Hematopoietic multipotent progenitor cell treated with erythropoietin and hydrocortisone succinate and interleukin-3 and kit ligand, for 4 days (in vitro differentiated cells): ENCODE measurements at regions not wholly inside any gene's neighbourhood (a gene's known extent, or its start where the extent isn't known, plus 50 kb on each side); places are given as distances from the start of the nearest gene placed in this dataset.
"Not testable (repeated sequence)": the region's sequence is repeated elsewhere in the genome, so short reads cannot be mapped to it uniquely, and the experiment has no call there.

Experiments
- DNase-seq: peaks from one replicate; pipeline ENCODE4 v3.0.0-alpha.2; 2015

- peak; percentile 79 for DNase-seq
Observed at GRCh38 chr21:35482933-35483662, 434.0 kb upstream of the RUNX1 start.

- DNase-seq = no peak
Observed at GRCh38 chr21:35482096-35482495, 433.0 kb upstream of the RUNX1 start.

- DNase-seq = no peak
Observed at GRCh38 chr21:35481005-35481404, 431.9 kb upstream of the RUNX1 start.

GRCh38 chr21:35479529-35479928 is 430.4 kb upstream of the RUNX1 start:
- no peak for DNase-seq

- no peak for DNase-seq
Observed at GRCh38 chr21:35479065-35479448, 430.0 kb upstream of the RUNX1 start.

GRCh38 chr21:35478161-35479064 is 429.3 kb upstream of the RUNX1 start:
- peak; percentile 50 for DNase-seq

GRCh38 chr21:35477622-35478021 is 428.5 kb upstream of the RUNX1 start:
- DNase-seq = no peak

GRCh38 chr21:35476621-35477395 is 427.7 kb upstream of the RUNX1 start:
- DNase-seq = no peak

GRCh38 chr21:35475762-35476161 is 426.7 kb upstream of the RUNX1 start:
- DNase-seq = peak; percentile 92

- DNase-seq = peak; percentile 48
Observed at GRCh38 chr21:35475009-35475408, 425.9 kb upstream of the RUNX1 start.

- peak; percentile 64 for DNase-seq
Observed at GRCh38 chr21:35473496-35473895, 424.4 kb upstream of the RUNX1 start.

GRCh38 chr21:35470522-35470921 is 421.4 kb upstream of the RUNX1 start:
- no peak for DNase-seq

GRCh38 chr21:35469498-35469897 is 420.4 kb upstream of the RUNX1 start:
- no peak for DNase-seq

GRCh38 chr21:35468991-35469390 is 419.9 kb upstream of the RUNX1 start:
- DNase-seq = no peak

GRCh38 chr21:35467566-35467965 is 418.5 kb upstream of the RUNX1 start:
- DNase-seq = no peak

- not testable (repeated sequence) for DNase-seq
Observed at GRCh38 chr21:35466681-35467080, 417.6 kb upstream of the RUNX1 start.

- no peak for DNase-seq
Observed at GRCh38 chr21:35465741-35466140, 416.6 kb upstream of the RUNX1 start.

GRCh38 chr21:35461700-35462099 is 412.6 kb upstream of the RUNX1 start:
- peak; percentile 46 for DNase-seq

- DNase-seq = no peak
Observed at GRCh38 chr21:35460441-35460840, 411.3 kb upstream of the RUNX1 start.

- DNase-seq = no peak
Observed at GRCh38 chr21:35458405-35458804, 409.3 kb upstream of the RUNX1 start.

GRCh38 chr21:35457097-35457804 is 408.1 kb upstream of the RUNX1 start:
- DNase-seq = no peak

GRCh38 chr21:35451276-35451675 is 402.2 kb upstream of the RUNX1 start:
- DNase-seq = peak; percentile 44

- no peak for DNase-seq
Observed at GRCh38 chr21:35450830-35451229, 401.7 kb upstream of the RUNX1 start.
